GM23248 (cell line): ENCODE measurements at regions not wholly inside any gene's neighbourhood (a gene's known extent, or its start where the extent isn't known, plus 50 kb on each side); places are given as distances from the start of the nearest gene placed in this dataset.

Experiments used
- EZH2 ChIP-seq: fragments of 200-600 bp; sonication (generic); IDR thresholded peaks from 2 replicates; pipeline ENCODE4 v1.6.1; 2018; ENCODE audit warnings: antibody characterized with exemption, mild to moderate bottlenecking; ENCODE audit not compliant: insufficient read depth, poor library complexity, severe bottlenecking
- EZH2phosphoT487 ChIP-seq: fragments of 200-600 bp; sonication (generic); IDR thresholded peaks from 2 replicates; pipeline ENCODE4 v1.6.1; 2018; ENCODE audit warnings: antibody characterized with exemption, moderate library complexity, mild to moderate bottlenecking, low read depth; ENCODE audit not compliant: insufficient read depth

GRCh38 chr11:122207505-122207904 is 91.5 kb upstream of the BLID start:
- no peak for TF ChIP-seq EZH2phosphoT487
- no peak for TF ChIP-seq EZH2
